Gastroesophageal sphincter (tissue), 4 donors: ENCODE measurements at regions not wholly inside any gene's neighbourhood (a gene's known extent, or its start where the extent isn't known, plus 50 kb on each side); places are given as distances from the start of the nearest gene placed in this dataset.

Experiments
- ATAC-seq: fragments of 150-250 bp; one replicate; pipeline ENCODE4 v1.9.1; 2016; ENCODE audit warnings: mild to moderate bottlenecking, moderate library complexity
- H3K27ac ChIP-seq, 4 donors: fragments of 200-600 bp; sonication (generic) in 3 of 4; 1 replicate in 3 of 4; 2 replicates in 1 of 4; pipeline ENCODE4 v1.5.1; 2016 to 2019
- H3K27me3 ChIP-seq: fragments of 200-600 bp; sonication (generic); one replicate; pipeline ENCODE4 v1.5.1; 2019
- H3K36me3 ChIP-seq, 2 donors: fragments of 200-600 bp; sonication (generic); one replicate each; pipeline ENCODE4 v1.5.1; 2019; ENCODE audit warnings: control low read depth in 1 of 2
- H3K4me1 ChIP-seq, 3 donors: fragments of 200-600 bp; sonication (generic); 1 replicate in 2 of 3; 2 replicates in 1 of 3; pipeline ENCODE4 v1.5.1; 2016 to 2019; ENCODE audit warnings: control low read depth in 2 of 3
- H3K4me3 ChIP-seq, 2 donors: fragments of 200-600 bp; sonication (generic); one replicate each; pipeline ENCODE4 v1.5.1; 2019; ENCODE audit warnings: mild to moderate bottlenecking in 1 of 2, moderate library complexity in 1 of 2
- H3K9me3 ChIP-seq, 3 donors: fragments of 200-600 bp; sonication (generic); one replicate each; pipeline ENCODE4 v1.5.1; 2017 to 2019; ENCODE audit warnings: control low read depth in 2 of 3
- CTCF ChIP-seq, 4 experiments: fragments of 200-600 bp in 2 of 4; fragments of 450-650 bp in 2 of 4; sonication (generic) in 1 of 4; IDR thresholded peaks; one replicate each; pipeline ENCODE4 v1.5.1; 2017 to 2019; ENCODE audit warnings: antibody characterized with exemption in 4 of 4, mild to moderate bottlenecking in 2 of 4, moderate library complexity in 2 of 4
- EP300 ChIP-seq: sonication (generic); formaldehyde crosslinking; IDR thresholded peaks from one replicate; pipeline ENCODE4 v1.6.1; 2017; ENCODE audit warnings: antibody characterized with exemption, mild to moderate bottlenecking
- POLR2A ChIP-seq, 2 donors: fragments of 450-650 bp; IDR thresholded peaks; one replicate each; pipeline ENCODE4 v1.6.1; 2017; ENCODE audit warnings: antibody characterized with exemption in 2 of 2, mild to moderate bottlenecking in 2 of 2, moderate library complexity in 1 of 2
- POLR2AphosphoS5 ChIP-seq: sonication (generic); formaldehyde crosslinking; IDR thresholded peaks from one replicate; pipeline ENCODE4 v1.6.1; 2017; ENCODE audit warnings: antibody characterized with exemption
- WGBS, 2 donors: methylation state at CpG; one replicate each; pipeline ENCODE4 v1.1.5; 2018; ENCODE audit warnings: low coverage in 1 of 2; 5-methylcytosine and 5-hydroxymethylcytosine counted together

GRCh38 chrX:39953879-39954278 lies 143.9 kb downstream of the BCOR start:
- Histone ChIP-seq H3K27me3 (no peaks in the 10 kb centered on the region), H3K36me3 (no peaks in the 10 kb centered on the region), H3K4me1 (peaks cover 0 to 26% (median 0%) of the 10 kb centered on the region in 3 donors), H3K27ac (peak overlapping the region in 1 of 4 donors; percentile 14), H3K4me3 (no peak overlapping the region), H3K9me3 (no peaks in the 10 kb centered on the region)
- no peak for TF ChIP-seq CTCF (IDR thresholded peaks at IDR 0.05)
- TF ChIP-seq POLR2A (IDR thresholded peaks at IDR 0.05): no peak
- no peak for TF ChIP-seq EP300
- TF ChIP-seq POLR2AphosphoS5: peak; percentile 63
- 40% methylated on average over 2 of the region's 10 CpGs; no CpG with 5 or more reads in 1 of the 2 donors for WGBS, 2 donors
- ATAC-seq: peak; percentile 83

GRCh38 chrX:39954851-39955250 lies 142.9 kb downstream of the BCOR start:
- H3K4me1 ChIP-seq: peaks cover 0 to 26% (median 0%) of the 10 kb centered on the region in 3 donors
- no peak overlapping the region for H3K4me3 ChIP-seq
- no peaks in the 10 kb centered on the region for H3K36me3 ChIP-seq
- no peaks in the 10 kb centered on the region for H3K9me3 ChIP-seq
- WGBS, 2 donors: 92% methylated on average over 6 of the region's 9 CpGs; no CpG with 5 or more reads in 1 of the 2 donors
- TF ChIP-seq CTCF (IDR thresholded peaks at IDR 0.05) (no peak), POLR2AphosphoS5 (no peak), EP300 (no peak), POLR2A (IDR thresholded peaks at IDR 0.05) (no peak)
- ATAC-seq: no peak
- H3K27me3 ChIP-seq: no peaks in the 10 kb centered on the region
- no peak overlapping the region for H3K27ac ChIP-seq

- ATAC-seq: no peak
- 56 to 80% methylated on average over 1 to 4 of the region's 4 CpGs for WGBS, 2 donors
- no peak overlapping the region for H3K4me3 ChIP-seq
- no peaks in the 10 kb centered on the region for H3K9me3 ChIP-seq
- no peaks in the 10 kb centered on the region for H3K27me3 ChIP-seq
- no peak overlapping the region for H3K27ac ChIP-seq
- TF ChIP-seq POLR2A (IDR thresholded peaks at IDR 0.05) (no peak), POLR2AphosphoS5 (no peak), EP300 (no peak), CTCF (IDR thresholded peaks at IDR 0.05) (no peak)
- no peaks in the 10 kb centered on the region for H3K36me3 ChIP-seq
- H3K4me1 ChIP-seq: peaks cover 0 to 26% (median 0%) of the 10 kb centered on the region in 3 donors
Measured at GRCh38 chrX:39955625-39956024, 142.1 kb downstream of the BCOR start.

- ATAC-seq: no peak
- 60% methylated on average over 1 of the region's 7 CpGs; no CpG with 5 or more reads in 1 of the 2 donors for WGBS, 2 donors
Measured at GRCh38 chrX:39956803-39957394, 140.9 kb downstream of the BCOR start.

More at GRCh38 chrX:39956803-39957394, 140.9 kb downstream of the BCOR start:
- H3K36me3 ChIP-seq: no peaks in the 10 kb centered on the region
- H3K27ac ChIP-seq: no peak overlapping the region
- no peaks in the 10 kb centered on the region for H3K27me3 ChIP-seq
- H3K4me3 ChIP-seq: no peak overlapping the region
- TF ChIP-seq POLR2AphosphoS5: no peak
- no peak for TF ChIP-seq CTCF (IDR thresholded peaks at IDR 0.05)
- H3K9me3 ChIP-seq: no peaks in the 10 kb centered on the region
- peaks cover 0 to 26% (median 0%) of the 10 kb centered on the region in 3 donors for H3K4me1 ChIP-seq
